GM06990 (cell line): ENCODE measurements at regions not wholly inside any gene's neighbourhood (a gene's known extent, or its start where the extent isn't known, plus 50 kb on each side); places are given as distances from the start of the nearest gene placed in this dataset.

Source experiments
- DNase-seq: peaks from one replicate; pipeline ENCODE4 v3.0.0-alpha.2; 2011; ENCODE audit not compliant: insufficient read length; ENCODE audit errors: extremely low read depth
- H3K27me3 ChIP-seq: replicated peaks from 2 replicates; pipeline ENCODE4 v1.6.0; 2011; ENCODE audit warnings: low read length; ENCODE audit not compliant: control insufficient read depth, insufficient read depth
- H3K36me3 ChIP-seq: 2 replicates; pipeline ENCODE4 v1.5.1; 2011; ENCODE audit warnings: low read length; ENCODE audit not compliant: control insufficient read depth, insufficient read depth
- H3K4me3 ChIP-seq: replicated peaks from 2 replicates; pipeline ENCODE4 v1.5.1; 2011; ENCODE audit warnings: low read depth, mild to moderate bottlenecking, control low read depth, low read length
- CTCF ChIP-seq: IDR thresholded peaks from 2 replicates; pipeline ENCODE4 v1.5.1; 2011; ENCODE audit warnings: low read length, control low read depth, mild to moderate bottlenecking, inconsistent platforms; ENCODE audit not compliant: insufficient read depth, poor library complexity, severe bottlenecking

DNA sequence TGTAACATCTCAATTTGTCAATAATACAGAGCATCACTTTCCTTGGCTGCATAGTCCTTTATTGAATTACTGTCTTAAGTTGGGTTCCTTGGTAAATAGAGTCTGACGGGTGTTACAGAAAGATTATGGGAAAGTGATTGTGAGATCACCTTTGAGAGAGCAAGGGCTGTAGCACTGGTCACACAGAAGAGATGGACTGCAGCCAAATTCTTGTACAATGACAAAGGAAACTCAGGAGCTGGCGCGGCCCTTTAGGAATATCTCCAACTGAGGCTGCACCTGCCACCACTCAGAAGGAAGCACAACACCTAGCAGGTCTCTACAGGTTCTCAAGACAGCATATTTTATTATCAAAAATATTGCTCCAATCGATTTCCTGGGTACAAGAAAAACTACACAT, 350.0 kb upstream of the ISL1 start:
- H3K36me3 ChIP-seq, result no peaks in the 10 kb centered on the region
- no peaks in the 10 kb centered on the region for H3K27me3 ChIP-seq
- no peak for DNase-seq
- TF ChIP-seq CTCF, result no peak
- H3K4me3 ChIP-seq, result no peak overlapping the region

GRCh38 chr5:51034222-51034901, 348.9 kb upstream of the ISL1 start:
- H3K4me3 ChIP-seq, result no peak overlapping the region
- H3K27me3 ChIP-seq, result no peaks in the 10 kb centered on the region
- no peaks in the 10 kb centered on the region for H3K36me3 ChIP-seq
- TF ChIP-seq CTCF, result no peak
- DNase-seq, result no peak

GRCh38 chr5:51039424-51040329, 343.6 kb upstream of the ISL1 start:
- TF ChIP-seq CTCF, result no peak
- Histone ChIP-seq H3K27me3 (no peaks in the 10 kb centered on the region), H3K4me3 (no peak overlapping the region), H3K36me3 (no peaks in the 10 kb centered on the region)
- DNase-seq, result no peak

GRCh38 chr5:51043745-51044144, 339.5 kb upstream of the ISL1 start:
- DNase-seq, result no peak
- Histone ChIP-seq H3K36me3 (no peaks in the 10 kb centered on the region), H3K27me3 (no peaks in the 10 kb centered on the region), H3K4me3 (no peak overlapping the region)
- no peak for TF ChIP-seq CTCF

- Histone ChIP-seq H3K4me3 (no peak overlapping the region), H3K27me3 (no peaks in the 10 kb centered on the region), H3K36me3 (no peaks in the 10 kb centered on the region)
- no peak for DNase-seq
- no peak for TF ChIP-seq CTCF
Measured at GRCh38 chr5:51047369-51047768, 335.9 kb upstream of the ISL1 start.
